HUDEP-2 (cell line): ENCODE measurements at regions not wholly inside any gene's neighbourhood (a gene's known extent, or its start where the extent isn't known, plus 50 kb on each side); places are given as distances from the start of the nearest gene placed in this dataset.

Experiments
- DNase-seq, 76 experiments: peaks; one replicate each; lab custom pipeline; 2025; ENCODE audit not compliant: unreplicated experiment in 76 of 76; lab: John Stamatoyannopoulos, UW

DNA sequence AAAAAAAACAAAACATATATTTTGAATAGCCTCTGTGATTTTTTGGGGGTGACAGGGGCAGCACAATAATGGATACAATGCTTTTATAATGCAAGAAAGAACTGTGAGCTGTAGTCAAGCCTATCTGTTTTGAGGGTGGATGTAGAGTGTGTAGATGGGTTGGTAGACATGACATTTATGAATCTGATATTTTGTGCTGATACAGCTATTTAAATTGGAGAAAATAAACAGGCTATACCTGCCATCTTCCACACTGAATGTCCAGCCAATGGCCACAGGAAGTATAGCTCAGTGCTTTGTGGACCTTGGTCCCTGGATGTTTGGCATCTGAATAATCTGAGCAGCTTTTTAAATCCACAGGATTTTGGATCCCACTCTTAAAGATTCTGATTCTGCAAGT lies 175.0 kb downstream of the NEDD1 start:
- no peak for DNase-seq

- DNase-seq, result no peak
Measured at GRCh38 chr12:97093187-97093683, 186.2 kb downstream of the NEDD1 start.

GRCh38 chr12:97097734-97098133 lies 190.7 kb downstream of the NEDD1 start:
- DNase-seq, result no peak

GRCh38 chr12:97109441-97109840 lies 202.4 kb downstream of the NEDD1 start:
- no peak for DNase-seq

DNA sequence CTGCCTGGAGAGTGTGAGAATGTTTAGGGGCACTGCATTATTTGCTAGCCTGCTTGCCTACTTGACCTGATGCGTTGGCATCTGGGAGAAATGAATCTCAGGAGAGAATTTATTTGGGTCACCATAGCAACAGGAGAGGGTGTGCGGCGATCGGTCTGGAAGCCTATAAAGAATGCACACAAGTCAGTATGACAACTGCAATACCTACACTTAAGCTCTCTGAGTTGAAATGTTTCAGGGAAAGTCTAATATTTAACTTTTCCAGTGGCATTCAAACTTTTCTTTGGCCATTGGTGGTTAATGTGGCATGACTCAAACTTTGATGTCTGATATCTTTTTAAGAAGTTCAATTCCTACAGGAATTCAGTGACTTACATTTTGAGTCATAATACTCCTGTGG lies 205.1 kb downstream of the NEDD1 start:
- no peak for DNase-seq

DNA sequence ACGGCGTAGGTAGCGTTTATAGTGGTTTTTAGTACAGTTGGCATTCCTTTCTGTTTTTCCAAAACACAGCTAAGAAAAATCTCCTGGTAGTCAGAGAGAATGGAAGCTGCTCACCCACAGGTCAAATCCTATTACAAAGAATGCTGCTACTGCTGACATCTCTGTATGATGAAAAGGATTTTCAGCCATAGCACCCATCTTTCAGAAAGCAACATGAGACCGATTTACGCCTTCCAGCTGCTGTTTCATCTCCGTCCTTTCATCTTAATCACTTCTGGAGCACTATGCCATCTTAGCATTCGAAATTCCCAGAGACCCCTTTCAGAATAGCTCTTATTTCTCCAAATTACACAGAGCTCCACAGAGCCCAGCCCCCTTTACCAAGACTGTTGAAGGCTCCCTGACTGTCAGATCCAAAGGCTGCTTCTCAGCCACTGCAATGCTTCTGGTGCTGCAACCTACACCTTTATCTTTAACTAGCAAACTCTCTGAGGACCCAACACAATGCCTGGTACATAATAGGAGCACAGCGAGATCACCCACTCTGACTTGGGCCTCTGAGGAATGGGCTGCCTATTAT lies 211.8 kb downstream of the NEDD1 start:
- DNase-seq, result no peak

DNA sequence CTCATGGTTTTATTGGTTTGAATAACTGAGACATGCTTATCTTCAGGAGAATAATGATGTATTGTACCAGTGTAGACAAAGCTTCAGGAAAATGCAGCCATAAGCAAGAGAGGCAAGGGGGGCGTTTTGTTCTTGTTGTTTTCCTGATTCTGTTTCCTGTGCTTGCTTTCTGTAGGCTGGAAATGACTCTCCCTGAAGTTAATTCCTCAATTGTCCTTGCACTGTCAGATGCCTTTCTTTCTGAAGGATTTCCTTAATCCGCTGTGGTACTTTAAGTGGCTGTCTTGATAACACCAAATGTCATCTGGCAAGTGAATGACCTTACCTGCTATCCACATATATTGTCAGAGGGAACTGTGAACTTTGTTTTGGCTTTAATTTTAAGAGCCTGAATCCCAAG lies 220.0 kb downstream of the NEDD1 start:
- DNase-seq, result no peak

DNA sequence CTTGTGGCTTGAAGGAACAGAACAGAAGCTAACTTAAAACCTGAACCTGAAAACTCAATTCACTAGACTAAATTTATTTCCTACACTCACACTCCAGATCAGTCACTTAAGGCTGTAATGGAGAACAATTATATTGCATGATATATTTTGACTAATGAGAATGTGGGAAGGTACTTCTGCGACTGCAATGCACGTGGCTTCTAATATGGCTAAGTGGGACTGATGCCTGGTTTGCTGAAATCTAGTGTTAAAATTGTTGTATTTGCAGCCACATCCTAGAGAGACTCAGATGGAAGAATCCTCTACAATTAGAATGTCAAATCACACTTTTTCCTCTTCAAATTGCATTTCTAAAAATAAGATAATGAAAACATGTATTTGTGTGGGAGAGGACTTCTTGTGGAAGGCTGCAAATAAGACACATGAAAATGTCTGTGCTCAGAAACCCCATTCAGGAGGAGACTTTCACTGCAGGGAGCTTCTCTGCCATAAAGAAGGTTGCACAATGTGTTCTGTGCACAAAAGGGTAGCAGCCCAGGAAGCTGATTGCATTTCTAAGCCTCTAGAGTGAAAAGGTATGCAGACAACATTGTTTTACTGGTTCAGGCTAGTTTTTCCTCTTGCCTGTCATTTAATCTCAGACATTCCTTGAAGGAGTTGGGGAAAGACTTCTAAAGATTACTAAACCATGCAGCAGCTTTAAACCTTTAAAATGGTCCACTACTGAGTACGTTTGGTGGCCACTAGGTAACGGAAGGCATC lies 224.3 kb downstream of the NEDD1 start:
- no peak for DNase-seq

GRCh38 chr12:97132270-97132669 lies 225.2 kb downstream of the NEDD1 start:
- no peak for DNase-seq

- DNase-seq, result no peak
Measured at GRCh38 chr12:97134495-97134894, 227.4 kb downstream of the NEDD1 start.

DNA sequence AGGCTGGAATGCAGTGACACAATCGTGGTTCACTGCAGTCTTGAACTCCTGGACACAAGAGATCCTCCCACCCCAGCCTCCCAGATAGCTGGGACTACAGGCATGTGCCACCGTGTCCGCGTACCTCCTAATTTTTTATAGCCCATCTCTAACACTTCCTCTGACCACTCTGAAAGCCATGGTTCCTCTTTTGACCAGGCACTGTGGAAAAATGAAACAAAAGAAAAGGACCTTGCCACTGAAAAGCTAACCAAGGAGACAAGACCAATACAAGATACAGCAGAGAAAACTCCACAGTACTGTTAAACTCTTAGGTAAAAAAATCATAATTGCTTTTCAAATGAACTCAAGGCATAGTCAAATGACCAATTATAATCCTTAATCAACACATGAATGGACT lies 233.3 kb downstream of the NEDD1 start:
- no peak for DNase-seq

DNA sequence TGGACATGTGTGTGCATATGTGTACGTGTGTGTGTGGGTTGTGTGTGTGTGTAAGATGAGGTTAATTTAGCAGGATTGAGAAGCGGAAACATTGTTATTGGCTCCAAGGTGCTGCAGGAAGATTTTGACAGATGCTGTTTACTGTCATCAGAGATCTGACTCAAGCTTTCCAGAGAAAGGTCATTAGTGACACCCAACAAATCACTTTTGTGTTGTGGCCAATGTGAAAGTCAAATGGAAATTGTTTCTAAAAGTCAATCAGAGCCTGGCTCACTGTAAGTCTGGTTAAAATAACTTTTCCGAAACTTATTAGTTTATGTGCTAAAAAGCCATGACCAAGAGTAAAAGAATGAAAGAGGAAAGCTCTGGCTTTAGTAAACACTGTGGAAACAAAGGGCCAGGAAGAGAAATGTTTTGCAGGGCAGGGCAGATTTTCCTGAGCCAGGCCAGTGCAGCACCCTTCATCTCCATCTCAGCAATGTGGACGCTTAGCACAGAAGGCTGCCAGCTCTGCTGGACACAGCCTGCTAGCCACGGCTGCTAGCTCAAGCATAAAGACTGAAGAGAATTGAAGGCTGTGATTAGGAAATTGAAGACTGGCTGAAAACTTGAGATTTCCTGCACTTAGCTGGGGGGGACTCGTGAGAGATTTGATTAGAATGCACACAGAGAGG lies 235.8 kb downstream of the NEDD1 start:
- DNase-seq, result no peak

DNA sequence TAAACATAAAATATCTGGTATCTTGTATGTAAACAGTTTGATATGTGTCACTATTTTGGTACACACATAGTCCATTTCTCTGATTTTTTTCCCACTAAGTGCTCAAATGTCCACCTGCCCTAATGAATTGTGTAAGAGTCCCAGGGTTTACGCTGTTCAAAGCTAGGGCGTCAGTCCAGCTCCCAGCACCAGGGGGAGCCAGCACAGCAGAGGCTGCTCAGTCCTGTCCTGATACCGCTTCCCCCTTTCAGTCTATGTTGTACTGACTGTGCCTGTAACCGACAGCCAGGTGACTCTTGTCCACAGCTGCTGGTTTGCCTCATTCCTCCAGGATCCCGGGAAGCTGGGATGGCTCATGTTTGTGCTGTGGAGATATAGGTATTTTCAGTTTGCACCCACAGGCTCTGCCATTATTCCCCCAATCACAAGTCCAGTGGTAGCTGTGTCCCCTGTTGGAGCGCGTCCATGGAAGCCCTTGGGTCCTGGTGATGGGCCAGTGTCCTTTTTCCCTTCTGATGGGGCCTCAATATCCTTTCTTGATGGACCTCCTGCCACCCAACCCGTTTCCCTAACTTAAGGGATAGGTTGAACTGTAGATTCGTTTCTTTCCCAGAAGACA lies 242.0 kb downstream of the NEDD1 start:
- DNase-seq, result peak in 46 of 76 experiments; percentile 0 to 64 (median 17)

- DNase-seq, result no peak
Measured at GRCh38 chr12:97151481-97151880, 244.4 kb downstream of the NEDD1 start.

DNA sequence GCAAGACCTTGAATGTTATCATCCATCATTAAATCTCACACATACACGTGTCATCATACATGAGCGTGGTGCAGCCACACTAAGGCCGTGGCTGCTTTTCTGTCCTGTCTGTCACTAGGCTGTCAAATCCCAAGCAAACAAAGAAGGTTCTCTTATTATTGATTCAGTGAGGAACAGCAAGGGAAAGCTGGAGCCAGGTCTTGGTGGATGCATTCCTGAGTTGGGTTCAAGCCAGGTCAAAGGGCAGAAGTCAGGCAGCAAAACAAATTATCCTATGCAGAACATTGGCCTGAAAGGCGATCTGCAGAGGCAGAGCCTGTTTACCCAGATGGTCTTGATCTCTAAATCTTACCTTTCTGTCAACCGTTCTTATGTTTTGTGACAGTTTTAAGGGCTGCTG lies 252.3 kb downstream of the NEDD1 start:
- no peak for DNase-seq

- no peak for DNase-seq
Measured at GRCh38 chr12:97160277-97160676, 253.2 kb downstream of the NEDD1 start.

GRCh38 chr12:97162173-97162572 lies 255.1 kb downstream of the NEDD1 start:
- no peak for DNase-seq

GRCh38 chr12:97164936-97165335 lies 257.9 kb downstream of the NEDD1 start:
- no peak for DNase-seq

DNA sequence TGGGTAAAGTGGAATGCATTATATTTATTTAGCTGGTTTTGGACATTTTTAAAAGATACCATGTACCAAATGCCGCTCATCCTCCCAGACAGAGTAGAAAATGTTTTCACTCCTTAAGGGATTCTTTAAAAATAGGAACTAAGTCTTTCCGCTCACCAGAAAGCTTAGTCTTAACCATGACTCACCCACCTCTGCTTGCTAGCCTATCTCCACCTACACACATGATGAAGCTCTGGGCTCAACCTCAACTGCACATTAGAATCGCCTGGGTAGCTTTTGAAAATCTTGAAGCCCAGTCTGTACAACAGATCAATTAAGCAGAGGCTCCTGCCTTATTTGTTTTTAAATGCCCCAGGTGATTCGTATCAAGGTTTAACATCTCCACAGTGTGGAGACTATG lies 260.5 kb downstream of the NEDD1 start:
- DNase-seq, result peak in 1 of 76 experiments; percentile 4

DNA sequence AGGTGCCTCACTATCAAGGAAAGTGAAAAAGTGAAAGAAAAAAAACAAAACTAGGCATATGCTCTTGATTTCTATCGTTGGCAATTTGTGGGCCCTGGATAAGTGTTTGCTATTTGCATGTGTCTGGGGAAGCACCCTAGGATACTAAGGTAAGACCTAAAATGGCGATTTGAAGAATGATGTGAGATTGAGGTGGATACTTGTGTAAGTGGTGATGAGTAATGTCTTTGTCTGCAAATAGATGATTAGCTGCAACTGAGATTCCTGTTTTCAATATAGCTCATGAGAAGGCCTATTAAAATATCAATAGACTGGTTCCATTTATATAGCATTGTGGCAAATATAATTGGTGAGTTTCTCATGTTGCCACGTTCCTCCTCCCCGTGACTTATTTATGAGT lies 261.7 kb downstream of the NEDD1 start:
- no peak for DNase-seq

- DNase-seq, result no peak
Measured at GRCh38 chr12:97169889-97170567, 263.0 kb downstream of the NEDD1 start.
